ENCODE measurements at regions not wholly inside any gene's neighbourhood (a gene's known extent, or its start where the extent isn't known, plus 50 kb on each side); places are given as distances from the start of the nearest gene placed in this dataset.

GRCh38 chr2:2547451-2547850 is 216.4 kb upstream of the MYT1L start:
- no peak for TF ChIP-seq CTCF (conservative IDR thresholded peaks at IDR 0.05)
- no peak for TF ChIP-seq EZH2 (IDR thresholded peaks at IDR 0.05; ENCODE audit: low read depth)

All from PC-9 (cell line).